SK-N-SH treated with all-trans-retinoic acid at 6 μM for 48 hours (cell line): ENCODE measurements at regions not wholly inside any gene's neighbourhood (a gene's known extent, or its start where the extent isn't known, plus 50 kb on each side); places are given as distances from the start of the nearest gene placed in this dataset.

Source experiments
- ATAC-seq: fragments of 200-7000 bp; cut with Tn5 transposase; 3 replicates; pipeline ENCODE4 v1.9.1; 2020; ENCODE audit warnings: mild to moderate bottlenecking, moderate library complexity
- BACH2 ChIP-seq: fragments of 250-450 bp; sonication (Bioruptor Pico); IDR thresholded peaks from 2 replicates; pipeline ENCODE4 v1.9.0; 2021; ENCODE audit warnings: mild to moderate bottlenecking, borderline replicate concordance
- CSDC2 ChIP-seq: fragments of 250-450 bp; sonication (Bioruptor Pico); IDR thresholded peaks from 2 replicates; pipeline ENCODE4 v1.5.0; 2020; ENCODE audit warnings: mild to moderate bottlenecking, moderate library complexity
- CSRNP3 ChIP-seq: fragments of 250-450 bp; sonication (Bioruptor Pico); IDR thresholded peaks from 2 replicates; pipeline ENCODE4 v1.5.1; 2021; ENCODE audit warnings: mild to moderate bottlenecking, moderate library complexity
- ESRRG ChIP-seq: fragments of 250-450 bp; sonication (Bioruptor Pico); IDR thresholded peaks from 2 replicates; pipeline ENCODE4 v1.6.1; 2021; ENCODE audit warnings: mild to moderate bottlenecking
- GLIS3 ChIP-seq: fragments of 250-450 bp; sonication (Bioruptor Pico); IDR thresholded peaks from 2 replicates; pipeline ENCODE4 v1.5.0; 2020; ENCODE audit warnings: mild to moderate bottlenecking, moderate library complexity
- OSR1 ChIP-seq: fragments of 250-450 bp; sonication (Bioruptor Pico); IDR thresholded peaks from 2 replicates; pipeline ENCODE4 v1.8.0; 2022; ENCODE audit warnings: moderate library complexity, mild to moderate bottlenecking, inconsistent platforms
- RARB ChIP-seq: fragments of 250-450 bp; sonication (Bioruptor Pico); IDR thresholded peaks from 2 replicates; pipeline ENCODE4 v1.8.0; 2021; ENCODE audit warnings: mild to moderate bottlenecking, moderate library complexity
- TCF4 ChIP-seq: fragments of 250-450 bp; sonication (Bioruptor Pico); IDR thresholded peaks from 2 replicates; pipeline ENCODE4 v1.8.0; 2021; ENCODE audit warnings: mild to moderate bottlenecking, moderate library complexity, borderline replicate concordance
- TSHZ2 ChIP-seq: fragments of 250-450 bp; sonication (Bioruptor Pico); IDR thresholded peaks from 2 replicates; pipeline ENCODE4 v1.5.0; 2020; ENCODE audit warnings: mild to moderate bottlenecking, moderate library complexity
- ZC3H10 ChIP-seq: fragments of 250-450 bp; sonication (Bioruptor Pico); IDR thresholded peaks from 2 replicates; pipeline ENCODE4 v1.5.1; 2021; ENCODE audit warnings: mild to moderate bottlenecking, moderate library complexity
- ZFP3 ChIP-seq: fragments of 250-450 bp; sonication (Bioruptor Pico); IDR thresholded peaks from 2 replicates; pipeline ENCODE4 v1.5.0; 2020; ENCODE audit warnings: mild to moderate bottlenecking, moderate library complexity
- ZNF565 ChIP-seq: fragments of 450-650 bp; formaldehyde crosslinking; conservative IDR thresholded peaks from 2 replicates; pipeline ENCODE4 v1.5.0; 2020; ENCODE audit warnings: low read depth, mild to moderate bottlenecking, moderate library complexity
- ZNF70 ChIP-seq: fragments of 450-650 bp; formaldehyde crosslinking; IDR thresholded peaks from 2 replicates; pipeline ENCODE4 v1.5.0; 2020; ENCODE audit warnings: mild to moderate bottlenecking, moderate library complexity
- ZNF8 ChIP-seq: fragments of 450-650 bp; formaldehyde crosslinking; IDR thresholded peaks from 2 replicates; pipeline ENCODE4 v1.5.0; 2020; ENCODE audit warnings: mild to moderate bottlenecking, moderate library complexity
- TF ChIP-seq, protein P1 (sequence below): fragments of 250-450 bp; sonication (Bioruptor Pico); IDR thresholded peaks from 2 replicates; pipeline ENCODE4 v1.8.0; 2021; ENCODE audit warnings: low read depth, mild to moderate bottlenecking, moderate library complexity, borderline replicate concordance

- no peak for TF ChIP-seq RARB (CRISPR knock-in tag)
- no peak for ATAC-seq
Measured at GRCh38 chr2:19231625-19232024, 126.8 kb downstream of the OSR1 start.

DNA sequence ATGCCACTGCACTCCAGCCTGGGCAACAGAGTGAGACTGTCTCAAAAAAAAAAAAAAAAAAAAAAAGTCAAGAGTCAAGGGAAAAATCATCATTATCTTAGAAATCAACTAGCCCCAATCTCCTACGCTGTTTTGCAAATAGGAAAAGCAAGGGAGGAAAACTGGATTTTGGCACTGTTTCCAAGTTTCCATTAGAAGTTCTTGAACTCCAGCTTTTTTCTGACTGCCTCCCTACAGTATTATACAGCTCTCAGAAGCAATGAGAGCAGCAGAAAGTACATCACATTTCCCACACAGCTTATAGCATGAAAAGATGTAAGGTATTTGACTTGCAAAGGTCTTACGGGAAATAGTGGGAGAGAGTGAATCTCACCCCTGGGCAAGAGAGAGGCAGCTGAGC is 127.8 kb downstream of the OSR1 start:
- no peak for ATAC-seq
- TF ChIP-seq TCF4 (CRISPR knock-in tag) (no peak), GLIS3 (CRISPR knock-in tag) (no peak), ZNF70 (CRISPR knock-in tag) (no peak), CSRNP3 (no peak), ZNF565 (no peak), CSDC2 (CRISPR knock-in tag) (no peak), BACH2 (CRISPR knock-in tag) (no peak), ZNF8 (CRISPR knock-in tag) (no peak), TSHZ2 (CRISPR knock-in tag) (no peak)
- TF ChIP-seq, protein P1, sequence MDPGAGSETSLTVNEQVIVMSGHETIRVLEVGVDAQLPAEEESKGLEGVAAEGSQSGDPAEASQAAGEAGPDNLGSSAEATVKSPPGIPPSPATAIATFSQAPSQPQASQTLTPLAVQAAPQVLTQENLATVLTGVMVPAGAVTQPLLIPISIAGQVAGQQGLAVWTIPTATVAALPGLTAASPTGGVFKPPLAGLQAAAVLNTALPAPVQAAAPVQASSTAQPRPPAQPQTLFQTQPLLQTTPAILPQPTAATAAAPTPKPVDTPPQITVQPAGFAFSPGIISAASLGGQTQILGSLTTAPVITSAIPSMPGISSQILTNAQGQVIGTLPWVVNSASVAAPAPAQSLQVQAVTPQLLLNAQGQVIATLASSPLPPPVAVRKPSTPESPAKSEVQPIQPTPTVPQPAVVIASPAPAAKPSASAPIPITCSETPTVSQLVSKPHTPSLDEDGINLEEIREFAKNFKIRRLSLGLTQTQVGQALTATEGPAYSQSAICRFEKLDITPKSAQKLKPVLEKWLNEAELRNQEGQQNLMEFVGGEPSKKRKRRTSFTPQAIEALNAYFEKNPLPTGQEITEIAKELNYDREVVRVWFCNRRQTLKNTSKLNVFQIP (CRISPR knock-in tag), result no peak
- TF ChIP-seq, all 23 proteins: peak for 0

- peak; percentile 28; the same call in 1 of the 3 replicates for ATAC-seq
Measured at GRCh38 chr2:19228715-19229114, 129.7 kb downstream of the OSR1 start.

More at GRCh38 chr2:19228715-19229114, 129.7 kb downstream of the OSR1 start:
- TF ChIP-seq TCF4 (CRISPR knock-in tag) (no peak), ZC3H10 (CRISPR knock-in tag) (no peak), OSR1 (no peak), ZFP3 (CRISPR knock-in tag) (no peak), CSRNP3 (no peak), RARB (CRISPR knock-in tag) (no peak), ESRRG (no peak), TSHZ2 (CRISPR knock-in tag) (no peak)
